Aorta (tissue), 5 donors: ENCODE measurements at regions not wholly inside any gene's neighbourhood (a gene's known extent, or its start where the extent isn't known, plus 50 kb on each side); places are given as distances from the start of the nearest gene placed in this dataset.

Source experiments
- ATAC-seq: fragments of 200-7000 bp; cut with Tn5 transposase; one replicate; pipeline ENCODE4 v1.9.1; 2022; ENCODE audit warnings: moderate library complexity; ENCODE audit not compliant: low FRiP score
- DNase-seq, 2 donors: peaks; one replicate each; pipeline ENCODE4 v3.0.0-alpha.2; 2020
- H3K27ac ChIP-seq, 2 donors: one replicate each; pipeline ENCODE4 v1.5.1; 2013; ENCODE audit warnings: low read length in 2 of 2, mild to moderate bottlenecking in 2 of 2, moderate library complexity in 2 of 2, control low read depth in 1 of 2, inconsistent platforms in 1 of 2, low read depth in 1 of 2
- H3K27me3 ChIP-seq, 2 donors: one replicate each; pipeline ENCODE4 v1.6.1; 2013; ENCODE audit warnings: control low read depth in 1 of 2, low read length in 1 of 2, mild to moderate bottlenecking in 1 of 2, moderate library complexity in 1 of 2; ENCODE audit not compliant: insufficient read depth in 2 of 2, control insufficient read depth in 1 of 2
- H3K36me3 ChIP-seq, 2 donors: one replicate each; pipeline ENCODE4 v1.6.1; 2013; ENCODE audit warnings: control low read depth in 1 of 2, low read length in 1 of 2, mild to moderate bottlenecking in 1 of 2; ENCODE audit not compliant: insufficient read depth in 2 of 2, control insufficient read depth in 1 of 2
- H3K4me1 ChIP-seq, 2 donors: one replicate each; pipeline ENCODE4 v1.6.1; 2013; ENCODE audit warnings: low read length in 2 of 2, control low read depth in 1 of 2, mild to moderate bottlenecking in 1 of 2, moderate library complexity in 1 of 2; ENCODE audit not compliant: insufficient read depth in 2 of 2, control insufficient read depth in 1 of 2
- H3K4me3 ChIP-seq, 2 donors: one replicate each; pipeline ENCODE4 v1.5.1; 2013; ENCODE audit warnings: low read length in 2 of 2, control low read depth in 1 of 2, mild to moderate bottlenecking in 1 of 2
- H3K9me3 ChIP-seq: one replicate; pipeline ENCODE4 v1.6.1; 2013; ENCODE audit warnings: mild to moderate bottlenecking, low read length; ENCODE audit not compliant: control insufficient read depth
- WGBS, 2 donors: extraction: QIAGEN DNeasy Blood & Tissue Kit; methylation state at CpG; one replicate each; pipeline ENCODE4 v1.1.7; 2013; 5-methylcytosine and 5-hydroxymethylcytosine counted together
- intact Hi-C, 2 donors: fragments of 100-400 bp; cut with DNase I; formaldehyde crosslinking; loops; one replicate each; pipeline versions ENCODE4 v1.14.2 to v1.15.0; 2022
- donor health status: healthy with polysubstance abuse.
- donor health status: Bipolar disorder and iron deficiency.
- donor health status: DM: no; HTN: no; CAD: no.
- donor health status: DM: no; HTN: no; CAD: no.
- donor health status: DM: yes; HTN: yes; CAD: no.

- Histone ChIP-seq H3K4me3 (no peak overlapping the region), H3K36me3 (no peaks in the 10 kb centered on the region), H3K9me3 (no peaks in the 10 kb centered on the region), H3K27me3 (no peaks in the 10 kb centered on the region), H3K4me1 (peaks cover 3 to 7% of the 10 kb centered on the region in 2 donors), H3K27ac (no peak overlapping the region)
- DNase-seq (no peak), ATAC-seq (no peak)
- intact Hi-C loops: loop anchor here in 1 of 2 donors (5.0 to 10.0 kb wide), 3 partner anchors 195 to 697 kb away; partner anchors contain the start of gene CHIC2
- 8 to 9% methylated on average over 2 of the region's 2 CpGs for WGBS, 2 donors
Measured at GRCh38 chr4:53711926-53712325, 120.6 kb upstream of the LNX1 start.

- Histone ChIP-seq H3K27me3 (no peaks in the 10 kb centered on the region), H3K36me3 (no peaks in the 10 kb centered on the region), H3K4me3 (no peak overlapping the region), H3K27ac (no peak overlapping the region), H3K9me3 (no peaks in the 10 kb centered on the region), H3K4me1 (peaks cover 0 to 3% of the 10 kb centered on the region in 2 donors)
- DNase-seq (no peak), ATAC-seq (no peak)
- intact Hi-C loops: loop anchor here (5.0 to 10.0 kb wide), 5 partner anchors 193 to 695 kb away; partner anchors contain the start of gene CHIC2 (in 1 of the 2)
- 91 to 93% methylated on average over 1 of the region's 1 CpG for WGBS, 2 donors
Measured at GRCh38 chr4:53709693-53710092, 118.4 kb upstream of the LNX1 start.

GRCh38 chr4:53707491-53707890 lies 116.2 kb upstream of the LNX1 start:
- DNase-seq (no peak), ATAC-seq (no peak)
- no peak overlapping the region for H3K27ac ChIP-seq
- H3K4me3 ChIP-seq: no peak overlapping the region
- no peaks in the 10 kb centered on the region for H3K27me3 ChIP-seq
- no peaks in the 10 kb centered on the region for H3K9me3 ChIP-seq
- no peaks in the 10 kb centered on the region for H3K36me3 ChIP-seq
- intact Hi-C loops: loop anchor here (5.0 kb wide), 2 partner anchors 195 to 510 kb away; no protein-coding TSS in a partner anchor
- peaks cover 0 to 3% of the 10 kb centered on the region in 2 donors for H3K4me1 ChIP-seq
- 97 to 98% methylated on average over 2 of the region's 2 CpGs for WGBS, 2 donors

GRCh38 chr4:53706422-53707032 lies 115.2 kb upstream of the LNX1 start:
- Histone ChIP-seq H3K27me3 (no peaks in the 10 kb centered on the region), H3K27ac (no peak overlapping the region), H3K36me3 (no peaks in the 10 kb centered on the region), H3K4me1 (peaks cover 0 to 1% of the 10 kb centered on the region in 2 donors), H3K9me3 (no peaks in the 10 kb centered on the region), H3K4me3 (no peak overlapping the region)
- ATAC-seq (no peak), DNase-seq (no peak)
- WGBS, 2 donors: 46 to 51% methylated on average over 8 of the region's 8 CpGs
- intact Hi-C loops: loop anchor here (5.0 kb wide), 2 partner anchors 196 to 511 kb away; no protein-coding TSS in a partner anchor

GRCh38 chr4:53705972-53706371 lies 114.7 kb upstream of the LNX1 start:
- intact Hi-C loops: loop anchor here (5.0 kb wide), 2 partner anchors 196 to 511 kb away; no protein-coding TSS in a partner anchor
- WGBS, 2 donors: 15 to 26% methylated on average over 4 of the region's 4 CpGs
- H3K9me3 ChIP-seq: no peaks in the 10 kb centered on the region

GRCh38 chr4:53705151-53705764 lies 114.0 kb upstream of the LNX1 start:
- no peak for DNase-seq
- Histone ChIP-seq H3K4me3 (no peak overlapping the region), H3K27ac (no peak overlapping the region), H3K27me3 (no peaks in the 10 kb centered on the region), H3K4me1 (no peaks in the 10 kb centered on the region), H3K9me3 (no peaks in the 10 kb centered on the region), H3K36me3 (no peaks in the 10 kb centered on the region)
- intact Hi-C loops: loop anchor here (5.0 kb wide), 2 partner anchors 197 to 512 kb away; no protein-coding TSS in a partner anchor
- no peak for ATAC-seq
- 91 to 94% methylated on average over 3 of the region's 3 CpGs for WGBS, 2 donors

More at GRCh38 chr4:53705972-53706371, 114.7 kb upstream of the LNX1 start:
- Histone ChIP-seq H3K4me3 (no peak overlapping the region), H3K27ac (no peak overlapping the region), H3K4me1 (peaks cover 0 to under 1% of the 10 kb centered on the region in 2 donors), H3K36me3 (no peaks in the 10 kb centered on the region), H3K27me3 (no peaks in the 10 kb centered on the region)
- DNase-seq: no peak
- ATAC-seq: no peak

GRCh38 chr4:53704329-53704728 lies 113.0 kb upstream of the LNX1 start:
- no peaks in the 10 kb centered on the region for H3K36me3 ChIP-seq
- H3K4me3 ChIP-seq: no peak overlapping the region
- ATAC-seq (no peak), DNase-seq (no peak)
- intact Hi-C loops: loop anchor here in 1 of 2 donors (5.0 kb wide), 3 partner anchors 197 to 528 kb away; no protein-coding TSS in a partner anchor
- H3K27ac ChIP-seq: no peak overlapping the region
- H3K4me1 ChIP-seq: no peaks in the 10 kb centered on the region
- no peaks in the 10 kb centered on the region for H3K9me3 ChIP-seq
- 20 to 28% methylated on average over 2 of the region's 2 CpGs for WGBS, 2 donors
- H3K27me3 ChIP-seq: no peaks in the 10 kb centered on the region

- Histone ChIP-seq H3K27ac (peak overlapping the region in 1 of 2 donors; percentile 22), H3K36me3 (no peaks in the 10 kb centered on the region), H3K27me3 (no peaks in the 10 kb centered on the region), H3K4me1 (no peaks in the 10 kb centered on the region), H3K9me3 (no peaks in the 10 kb centered on the region), H3K4me3 (no peak overlapping the region)
- intact Hi-C loops: loop anchor here in 1 of 2 donors (5.0 kb wide), 3 partner anchors 196 to 529 kb away; no protein-coding TSS in a partner anchor
- ATAC-seq: no peak
- WGBS, 2 donors: 31 to 64% methylated on average over 7 of the region's 7 CpGs
- DNase-seq: no peak
Measured at GRCh38 chr4:53703267-53703655, 112.0 kb upstream of the LNX1 start.
